CD8-positive, alpha-beta memory T cell (primary cell): ENCODE measurements at regions not wholly inside any gene's neighbourhood (a gene's known extent, or its start where the extent isn't known, plus 50 kb on each side); places are given as distances from the start of the nearest gene placed in this dataset.

Source experiments
- CTCF ChIA-PET: fragments of 350-600 bp; sonication (Branson Sonifier 250); formaldehyde crosslinking; loops from one replicate; lab custom pipeline; 2021; ENCODE audit warnings: antibody characterized with exemption; lab: Charles Lee
- POLR2A ChIA-PET: fragments of 350-600 bp; sonication (Branson Sonifier 250); formaldehyde crosslinking; loops from one replicate; lab custom pipeline; 2021; ENCODE audit warnings: antibody characterized with exemption; lab: Charles Lee
- DNase-seq, 5 donors: peaks; one replicate each; pipeline versions ENCODE4 v3.0.0 to v3.0.0-alpha.2; 2020 to 2022; ENCODE audit warnings: mixed read lengths in 1 of 5
- H3K27ac ChIP-seq: one replicate; pipeline ENCODE4 v1.7.0; 2013; ENCODE audit warnings: low read depth, mild to moderate bottlenecking, low read length, moderate library complexity
- H3K27me3 ChIP-seq: 2 replicates; pipeline ENCODE4 v1.7.0; 2013; ENCODE audit warnings: low read length, mild to moderate bottlenecking; ENCODE audit not compliant: insufficient read depth, poor library complexity, severe bottlenecking
- H3K36me3 ChIP-seq: 2 replicates; pipeline ENCODE4 v1.7.0; 2013; ENCODE audit warnings: mild to moderate bottlenecking, low read length, moderate library complexity; ENCODE audit not compliant: insufficient read depth
- H3K4me1 ChIP-seq: 2 replicates; pipeline ENCODE4 v1.7.0; 2013; ENCODE audit warnings: mild to moderate bottlenecking, low read length, moderate library complexity; ENCODE audit not compliant: insufficient read depth
- H3K4me3 ChIP-seq: 2 replicates; pipeline ENCODE4 v1.7.0; 2013; ENCODE audit warnings: mild to moderate bottlenecking, low read length
- H3K9me3 ChIP-seq: 2 replicates; pipeline ENCODE4 v1.7.0; 2013; ENCODE audit warnings: mild to moderate bottlenecking, low read length
- H3K27ac Mint-ChIP-seq, 8 donors: one replicate each; pipeline ENCODE4 v1.8.0; 2020 to 2021; ENCODE audit warnings: mixed read lengths in 8 of 8, mild to moderate bottlenecking in 6 of 8, inconsistent platforms in 3 of 8, moderate library complexity in 3 of 8
- H3K27me3 Mint-ChIP-seq, 2 donors: one replicate each; pipeline ENCODE4 v1.8.0; 2020 to 2021; ENCODE audit warnings: mixed read lengths in 2 of 2, mild to moderate bottlenecking in 1 of 2, moderate library complexity in 1 of 2
- H3K36me3 Mint-ChIP-seq, 3 donors: one replicate each; pipeline ENCODE4 v1.8.0; 2020 to 2021; ENCODE audit warnings: mixed read lengths in 3 of 3, inconsistent platforms in 1 of 3, mild to moderate bottlenecking in 1 of 3
- H3K4me1 Mint-ChIP-seq, 3 donors: one replicate each; pipeline ENCODE4 v1.8.0; 2020 to 2021; ENCODE audit warnings: mixed read lengths in 3 of 3, inconsistent platforms in 1 of 3, mild to moderate bottlenecking in 1 of 3
- H3K4me3 Mint-ChIP-seq, 7 donors: one replicate each; pipeline ENCODE4 v1.8.0; 2020 to 2021; ENCODE audit warnings: mixed read lengths in 7 of 7, mild to moderate bottlenecking in 6 of 7, moderate library complexity in 4 of 7, inconsistent platforms in 2 of 7
- H3K9me3 Mint-ChIP-seq, 5 donors: one replicate each; pipeline ENCODE4 v1.8.0; 2020 to 2022; ENCODE audit warnings: mixed read lengths in 5 of 5, mild to moderate bottlenecking in 3 of 5, moderate library complexity in 2 of 5, inconsistent platforms in 1 of 5

DNA sequence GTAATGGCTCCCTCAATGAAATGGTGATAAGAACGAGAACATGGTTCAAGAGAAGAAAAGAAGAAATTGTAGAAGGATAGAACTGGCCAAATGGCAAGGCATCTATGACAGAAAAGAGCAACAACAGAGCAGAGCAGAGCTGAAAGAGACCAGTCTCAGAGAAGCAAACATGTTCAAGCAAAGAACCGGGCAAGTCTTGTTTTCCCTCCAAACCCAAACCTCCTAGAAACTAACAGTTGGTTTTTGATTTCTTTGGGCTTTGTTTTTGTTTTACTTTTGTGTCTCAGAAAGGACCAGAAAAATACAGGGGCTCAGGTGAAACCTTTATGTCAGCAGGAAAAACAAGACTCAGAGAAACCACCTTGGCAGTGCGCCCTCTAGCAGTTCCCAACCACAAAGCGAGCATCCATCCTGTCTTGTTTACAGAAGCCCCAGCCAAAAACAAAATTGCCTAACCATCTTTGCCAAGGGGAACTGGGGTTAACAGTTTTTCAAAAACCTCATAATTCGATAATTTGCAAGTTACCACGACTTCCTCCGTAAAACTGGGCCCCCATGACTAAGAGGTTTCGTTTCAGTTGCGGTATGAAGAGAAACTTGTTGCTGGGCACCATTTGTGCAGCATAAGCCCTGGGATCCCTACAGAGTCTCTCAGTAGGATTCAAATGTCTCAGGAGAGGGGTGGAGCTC is 159.2 kb upstream of the SLC24A5 start:
- peaks cover 0 to 2% of the 10 kb centered on the region in 2 donors for H3K27me3 Mint-ChIP-seq

DNA sequence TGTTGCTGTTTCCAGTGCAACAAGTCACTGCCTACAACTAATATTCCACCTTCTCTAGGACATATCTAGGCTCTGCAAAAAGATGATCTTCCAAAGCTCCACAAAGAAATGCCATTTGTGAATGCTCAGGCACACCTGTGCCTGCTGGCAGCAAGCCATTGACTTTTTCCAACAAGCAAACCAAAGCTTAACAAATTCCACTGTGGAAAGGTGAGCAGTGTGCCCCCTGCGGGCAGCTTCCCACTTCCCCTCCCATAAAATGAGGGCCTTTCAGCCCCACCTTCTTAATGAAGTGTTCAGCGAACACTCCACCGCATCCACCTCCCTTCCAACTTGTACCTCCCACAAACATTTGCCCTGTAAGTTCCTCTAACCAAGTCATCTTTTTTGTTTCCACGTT is 157.5 kb upstream of the SLC24A5 start:
- no peak for DNase-seq
- no peaks in the 10 kb centered on the region for H3K4me1 ChIP-seq
- H3K4me3 ChIP-seq, result no peak overlapping the region
- Mint-ChIP-seq H3K9me3 (peaks cover 0 to 7% (median 0%) of the 10 kb centered on the region in 5 donors), H3K36me3 (no peaks in the 10 kb centered on the region), H3K27ac (no peak overlapping the region), H3K4me3 (no peak overlapping the region), H3K27me3 (peaks cover 0 to 4% of the 10 kb centered on the region in 2 donors), H3K4me1 (peaks cover 4 to 12% (median 10%) of the 10 kb centered on the region in 3 donors)
- no peaks in the 10 kb centered on the region for H3K9me3 ChIP-seq
- H3K27me3 ChIP-seq, result no peaks in the 10 kb centered on the region
- ChIA-PET CTCF (interaction anchor here (1.4 to 1.5 kb wide), 2 partner anchors 9 to 12 kb away, joined by 4 read pairs; no protein-coding TSS in a partner anchor), POLR2A (no interaction called here)
- no peaks in the 10 kb centered on the region for H3K36me3 ChIP-seq
- H3K27ac ChIP-seq, result no peak overlapping the region

More for the DNA sequence above, 159.2 kb upstream of the SLC24A5 start:
- H3K9me3 ChIP-seq, result no peaks in the 10 kb centered on the region
- H3K27me3 ChIP-seq, result no peaks in the 10 kb centered on the region
- peaks cover 0 to 6% (median 0%) of the 10 kb centered on the region in 5 donors for H3K9me3 Mint-ChIP-seq
- H3K27ac Mint-ChIP-seq, result peak overlapping the region in 2 of 8 donors; percentile 34 to 71
- no peak overlapping the region for H3K4me3 ChIP-seq
- ChIA-PET POLR2A (no interaction called here), CTCF (no interaction called here)
- H3K36me3 ChIP-seq, result no peaks in the 10 kb centered on the region
- H3K4me3 Mint-ChIP-seq, result peak overlapping the region in 4 of 7 donors; percentile 21 to 59 (median 28)
- H3K4me1 Mint-ChIP-seq, result peaks cover 4 to 12% (median 10%) of the 10 kb centered on the region in 3 donors
- H3K27ac ChIP-seq, result no peak overlapping the region
- no peak for DNase-seq
- no peaks in the 10 kb centered on the region for H3K4me1 ChIP-seq
- no peaks in the 10 kb centered on the region for H3K36me3 Mint-ChIP-seq

- Histone ChIP-seq H3K36me3 (no peaks in the 10 kb centered on the region), H3K9me3 (no peaks in the 10 kb centered on the region), H3K4me3 (no peak overlapping the region), H3K27ac (no peak overlapping the region), H3K27me3 (no peaks in the 10 kb centered on the region), H3K4me1 (no peaks in the 10 kb centered on the region)
- H3K36me3 Mint-ChIP-seq, result no peaks in the 10 kb centered on the region
- H3K27me3 Mint-ChIP-seq, result peaks cover 0 to 4% of the 10 kb centered on the region in 2 donors
- DNase-seq, result no peak
- no peak overlapping the region for H3K4me3 Mint-ChIP-seq
- H3K9me3 Mint-ChIP-seq, result peaks cover 0 to 7% (median 0%) of the 10 kb centered on the region in 5 donors
- CTCF ChIA-PET, result interaction anchor here (1.5 kb wide), 1 partner anchor 11 kb away, joined by 4 read pairs; no protein-coding TSS in a partner anchor
- H3K4me1 Mint-ChIP-seq, result peaks cover 4 to 12% (median 10%) of the 10 kb centered on the region in 3 donors
- no peak overlapping the region for H3K27ac Mint-ChIP-seq
- POLR2A ChIA-PET, result no interaction called here
These were observed 156.6 kb upstream of the SLC24A5 start for GRCh38 chr15:47964229-47964628.

- H3K27me3 ChIP-seq, result no peaks in the 10 kb centered on the region
- H3K27me3 Mint-ChIP-seq, result peaks cover 0 to 4% of the 10 kb centered on the region in 2 donors
- no peaks in the 10 kb centered on the region for H3K4me1 ChIP-seq
- no peak overlapping the region for H3K4me3 ChIP-seq
- no peaks in the 10 kb centered on the region for H3K36me3 ChIP-seq
- no peak for DNase-seq
- H3K9me3 Mint-ChIP-seq, result peaks cover 0 to 7% (median 0%) of the 10 kb centered on the region in 5 donors
- no peaks in the 10 kb centered on the region for H3K9me3 ChIP-seq
- ChIA-PET CTCF (no interaction called here), POLR2A (no interaction called here)
- no peak overlapping the region for H3K27ac Mint-ChIP-seq
- no peak overlapping the region for H3K27ac ChIP-seq
- H3K4me1 Mint-ChIP-seq, result peaks cover 4 to 12% (median 10%) of the 10 kb centered on the region in 3 donors
- H3K4me3 Mint-ChIP-seq, result no peak overlapping the region
- H3K36me3 Mint-ChIP-seq, result no peaks in the 10 kb centered on the region
These were observed 155.5 kb upstream of the SLC24A5 start for GRCh38 chr15:47965297-47965696.

- no peaks in the 10 kb centered on the region for H3K4me1 ChIP-seq
- Mint-ChIP-seq H3K9me3 (peaks cover 0 to 2% (median 0%) of the 10 kb centered on the region in 5 donors), H3K27ac (no peak overlapping the region), H3K27me3 (peaks cover 0 to 4% of the 10 kb centered on the region in 2 donors), H3K4me3 (no peak overlapping the region), H3K4me1 (no peaks in the 10 kb centered on the region), H3K36me3 (no peaks in the 10 kb centered on the region)
- H3K27me3 ChIP-seq, result no peaks in the 10 kb centered on the region
- H3K4me3 ChIP-seq, result no peak overlapping the region
- no peaks in the 10 kb centered on the region for H3K9me3 ChIP-seq
- POLR2A ChIA-PET, result no interaction called here
- no peaks in the 10 kb centered on the region for H3K36me3 ChIP-seq
- CTCF ChIA-PET, result no interaction called here
- DNase-seq, result no peak
- no peak overlapping the region for H3K27ac ChIP-seq
These were observed 152.2 kb upstream of the SLC24A5 start for GRCh38 chr15:47968593-47968992.

- H3K4me3 ChIP-seq, result no peak overlapping the region
- H3K9me3 ChIP-seq, result no peaks in the 10 kb centered on the region
- ChIA-PET CTCF (no interaction called here), POLR2A (no interaction called here)
- H3K36me3 ChIP-seq, result no peaks in the 10 kb centered on the region
- H3K27me3 ChIP-seq, result no peaks in the 10 kb centered on the region
- Mint-ChIP-seq H3K27ac (no peak overlapping the region), H3K27me3 (peaks cover 0 to 2% of the 10 kb centered on the region in 2 donors), H3K4me1 (no peaks in the 10 kb centered on the region), H3K9me3 (no peaks in the 10 kb centered on the region), H3K4me3 (no peak overlapping the region), H3K36me3 (no peaks in the 10 kb centered on the region)
- no peak for DNase-seq
- no peak overlapping the region for H3K27ac ChIP-seq
- H3K4me1 ChIP-seq, result no peaks in the 10 kb centered on the region
These were observed 149.2 kb upstream of the SLC24A5 start for GRCh38 chr15:47971637-47972036.

GRCh38 chr15:47972738-47973137 is 148.1 kb upstream of the SLC24A5 start:
- Mint-ChIP-seq H3K4me3 (no peak overlapping the region), H3K4me1 (no peaks in the 10 kb centered on the region), H3K9me3 (no peaks in the 10 kb centered on the region), H3K36me3 (no peaks in the 10 kb centered on the region), H3K27me3 (no peaks in the 10 kb centered on the region), H3K27ac (no peak overlapping the region)
- no peak for DNase-seq
- H3K4me1 ChIP-seq, result no peaks in the 10 kb centered on the region
- ChIA-PET CTCF (no interaction called here), POLR2A (no interaction called here)
- H3K27ac ChIP-seq, result no peak overlapping the region
- no peak overlapping the region for H3K4me3 ChIP-seq
- H3K27me3 ChIP-seq, result no peaks in the 10 kb centered on the region
- H3K9me3 ChIP-seq, result no peaks in the 10 kb centered on the region
- H3K36me3 ChIP-seq, result no peaks in the 10 kb centered on the region

DNA sequence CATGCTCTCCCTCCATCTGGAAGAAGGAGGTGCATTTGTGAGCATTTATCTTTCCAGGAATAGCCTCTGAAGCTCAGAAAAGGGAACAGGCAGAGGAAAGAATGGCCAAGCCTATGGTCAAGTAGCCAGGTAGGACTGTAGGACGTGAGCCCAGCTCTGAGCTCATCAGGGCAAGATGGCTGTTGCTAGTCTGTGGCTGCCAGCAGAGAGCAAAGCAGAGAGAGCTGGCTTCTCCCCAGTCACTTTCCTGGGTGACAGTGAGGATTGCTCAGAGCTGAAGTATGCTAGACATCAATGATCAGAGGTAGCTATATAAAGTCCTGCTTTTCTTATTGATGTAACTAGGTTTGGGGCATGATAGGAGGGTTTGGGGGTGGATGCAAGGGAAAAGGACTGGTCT is 146.1 kb upstream of the SLC24A5 start:
- H3K27me3 Mint-ChIP-seq, result no peaks in the 10 kb centered on the region
- no peaks in the 10 kb centered on the region for H3K4me1 Mint-ChIP-seq
- ChIA-PET POLR2A (no interaction called here), CTCF (no interaction called here)
- no peaks in the 10 kb centered on the region for H3K4me1 ChIP-seq
- H3K27ac Mint-ChIP-seq, result no peak overlapping the region
- no peak overlapping the region for H3K4me3 Mint-ChIP-seq
- H3K9me3 Mint-ChIP-seq, result peaks cover 0 to 4% (median 2%) of the 10 kb centered on the region in 5 donors
- no peak overlapping the region for H3K27ac ChIP-seq
- no peaks in the 10 kb centered on the region for H3K36me3 Mint-ChIP-seq
- no peak for DNase-seq
- H3K9me3 ChIP-seq, result no peaks in the 10 kb centered on the region
- no peaks in the 10 kb centered on the region for H3K36me3 ChIP-seq
- H3K27me3 ChIP-seq, result no peaks in the 10 kb centered on the region
- H3K4me3 ChIP-seq, result no peak overlapping the region
